ENCODE measurements at regions not wholly inside any gene's neighbourhood (a gene's known extent, or its start where the extent isn't known, plus 50 kb on each side); places are given as distances from the start of the nearest gene placed in this dataset.
A peak's percentile ranks its signal among the peaks of the same experiment; 100 is the strongest.
"Not testable (repeated sequence)": the region's sequence is repeated elsewhere in the genome, so short reads cannot be mapped to it uniquely, and the experiment has no call there.

DNA sequence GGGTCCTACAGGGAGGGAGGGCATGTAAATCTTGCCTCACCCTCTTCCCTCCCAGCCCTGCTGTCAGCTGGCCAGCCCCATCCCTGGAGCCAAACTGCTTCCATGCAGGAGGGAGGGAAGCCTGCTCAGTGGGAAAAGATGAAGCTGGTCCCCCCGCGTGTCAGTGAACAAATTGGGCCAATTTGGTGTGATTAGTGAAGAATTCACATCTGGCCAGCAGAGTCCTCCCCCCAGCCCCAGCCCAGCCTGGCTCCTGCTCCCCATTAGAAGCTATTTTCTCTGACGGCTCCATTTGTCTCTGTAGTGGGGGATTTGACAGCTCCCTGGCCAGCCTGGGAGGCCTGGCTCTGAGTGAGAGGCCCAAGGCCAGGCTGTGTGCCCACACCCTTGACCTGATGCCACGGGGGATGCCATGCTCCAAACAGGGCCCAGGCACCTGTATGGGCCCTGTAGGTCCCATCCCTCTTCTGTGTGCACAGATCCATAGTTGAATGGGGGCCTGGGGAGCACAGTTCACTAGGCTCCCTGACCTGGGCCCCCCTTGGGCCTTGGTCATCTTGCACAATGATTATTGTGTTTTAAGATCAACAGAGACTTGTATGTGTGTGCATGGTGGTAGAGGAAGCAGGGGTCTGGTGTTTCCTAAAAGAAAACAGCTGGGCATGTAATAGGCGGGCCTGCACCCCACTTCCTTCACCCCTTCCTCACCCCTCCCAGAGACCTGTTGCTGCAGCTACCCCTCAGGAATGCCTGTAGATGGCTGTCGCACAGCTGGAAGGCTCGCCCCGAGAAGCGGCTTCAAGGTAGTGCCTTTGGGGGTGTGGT is 50.7 kb upstream of the TAC4 start:
- DNase-seq, result no peak

DNA sequence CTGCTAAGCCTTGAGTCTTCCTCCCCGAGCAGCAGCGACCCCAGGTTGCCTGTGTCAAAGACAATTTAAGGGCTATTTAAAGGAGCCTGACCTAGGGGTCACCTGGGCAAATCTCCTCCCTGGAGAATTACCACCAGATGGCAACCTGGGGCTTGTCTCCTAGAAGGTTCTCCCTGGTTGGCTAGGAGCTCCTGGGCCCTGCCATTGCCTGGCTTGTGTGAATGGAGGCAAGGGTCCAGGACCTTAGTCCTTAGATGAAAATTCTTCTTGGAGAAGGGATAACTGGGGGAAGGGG is 51.3 kb upstream of the TAC4 start:
- DNase-seq, result peak; percentile 20 to 37

DNA sequence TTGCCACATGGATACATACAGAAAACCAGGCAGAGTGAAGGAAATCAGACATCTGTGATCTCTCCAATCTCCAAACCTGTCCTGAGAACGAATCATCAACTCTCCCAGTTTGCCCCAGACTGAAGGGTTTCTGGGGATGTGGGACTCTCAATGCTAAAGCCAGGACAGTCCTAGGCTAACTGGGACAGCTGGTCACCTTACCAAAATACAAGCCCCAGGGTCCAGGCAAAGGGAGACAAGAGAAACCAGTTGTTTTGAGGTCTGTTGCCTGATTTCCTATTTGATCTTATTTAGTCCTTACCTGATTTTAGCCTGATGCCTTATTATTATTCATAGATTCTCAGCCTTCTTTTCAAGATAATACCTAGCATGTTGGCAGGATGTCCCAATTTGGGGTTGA is 51.7 kb upstream of the TAC4 start:
- no peak for DNase-seq

DNA sequence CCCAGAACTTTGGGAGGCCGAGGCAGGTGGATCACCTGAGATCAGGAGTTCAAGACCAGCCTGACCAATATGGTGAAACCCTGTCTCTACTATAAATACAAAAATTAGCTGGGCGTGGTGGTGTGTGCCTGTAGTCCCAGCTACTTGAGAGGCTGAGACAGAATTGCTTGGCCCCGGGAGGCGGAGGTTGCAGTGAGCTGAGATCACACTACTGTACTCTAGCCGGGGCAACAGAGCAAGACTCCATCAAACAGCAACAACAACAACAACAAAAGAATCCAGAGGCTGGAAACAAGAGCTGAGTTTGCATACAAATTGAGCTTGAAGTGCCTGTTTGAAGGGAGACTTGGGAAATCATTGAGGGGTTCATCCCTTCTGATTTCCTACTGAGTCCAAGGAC is 52.9 kb upstream of the TAC4 start:
- not testable (repeated sequence) for DNase-seq

DNA sequence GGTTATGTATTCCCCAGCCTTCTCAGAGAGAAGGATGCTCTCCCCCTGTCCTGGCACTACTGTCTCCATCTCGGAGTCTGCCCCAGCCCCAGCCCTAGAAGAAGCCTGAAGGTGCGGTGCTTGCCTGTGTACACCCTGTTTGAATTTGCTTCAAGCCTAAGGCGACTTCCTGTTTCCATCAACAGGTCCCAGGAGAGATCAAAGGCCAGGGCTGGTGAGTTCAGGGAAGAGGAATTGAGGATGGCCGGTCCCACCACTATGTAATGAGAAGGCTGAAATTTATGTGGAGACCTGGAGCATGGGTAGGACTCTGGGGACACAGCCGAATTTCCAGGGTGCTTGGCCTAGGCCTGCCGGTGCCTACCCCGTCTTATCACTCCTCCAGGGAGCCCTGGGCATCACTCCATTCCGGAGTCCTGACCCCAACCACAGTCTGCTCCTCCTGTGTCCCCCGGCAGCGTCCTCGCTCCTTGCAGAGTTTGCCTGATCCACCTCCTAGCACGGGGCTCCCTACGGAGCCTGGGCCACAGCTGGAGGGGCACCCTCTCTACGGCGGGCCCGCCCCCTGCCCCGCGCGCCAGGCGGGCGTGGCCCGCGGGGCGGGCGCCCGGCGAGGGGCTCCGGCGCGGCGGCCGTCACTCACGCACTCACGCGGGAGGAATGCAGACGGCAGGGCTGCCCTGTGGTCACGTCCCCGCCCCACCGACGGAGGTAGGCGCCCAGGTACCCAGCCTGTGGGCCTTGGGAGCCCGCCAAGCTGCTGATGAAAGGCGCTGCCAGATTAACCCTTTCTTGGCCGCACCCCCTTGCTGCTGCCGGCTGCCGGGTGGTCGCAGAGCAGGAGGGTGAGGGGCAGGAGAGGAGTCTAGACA is 53.8 kb upstream of the TAC4 start:
- DNase-seq, result no peak

DNA sequence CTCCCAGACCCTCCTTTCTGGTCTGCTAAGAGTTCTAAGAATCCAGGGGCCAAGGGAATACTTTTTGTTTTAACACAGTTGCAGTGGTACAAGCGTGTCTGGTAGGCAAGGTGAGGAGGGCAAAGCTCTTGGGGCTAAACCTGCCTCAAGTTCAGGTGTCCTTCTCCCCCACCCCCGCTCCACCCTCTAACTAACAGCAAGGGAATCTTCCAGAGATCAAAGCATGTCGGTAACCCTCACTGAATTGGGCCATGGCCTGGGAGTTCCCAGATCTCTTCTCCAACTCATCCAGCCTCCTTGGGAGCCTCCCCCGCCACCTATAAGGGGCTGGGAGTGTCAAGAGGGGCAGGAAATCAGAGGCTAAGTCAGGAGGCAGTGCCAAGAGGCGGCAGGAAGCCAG is 55.7 kb upstream of the TAC4 start:
- DNase-seq, result no peak

DNA sequence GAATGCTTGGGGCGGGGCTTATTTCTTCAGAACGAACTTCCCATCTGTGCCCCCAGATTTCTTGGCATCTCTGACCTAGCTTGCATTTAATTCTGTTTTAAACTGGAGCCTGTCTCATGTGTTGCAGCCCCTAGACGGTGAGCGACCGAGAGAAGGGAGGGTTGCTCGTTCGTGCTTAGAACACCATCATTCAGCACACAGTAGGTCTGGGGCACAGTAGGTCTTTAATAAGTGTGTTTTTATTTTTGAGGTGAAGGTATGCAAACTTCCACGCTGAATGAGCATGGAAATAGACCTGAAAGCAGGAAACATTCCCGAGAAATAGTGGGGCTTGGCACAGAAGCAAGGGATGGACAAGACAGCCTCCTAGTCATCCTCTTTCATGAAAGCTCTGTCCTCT is 57.0 kb upstream of the TAC4 start:
- DNase-seq, result no peak

DNA sequence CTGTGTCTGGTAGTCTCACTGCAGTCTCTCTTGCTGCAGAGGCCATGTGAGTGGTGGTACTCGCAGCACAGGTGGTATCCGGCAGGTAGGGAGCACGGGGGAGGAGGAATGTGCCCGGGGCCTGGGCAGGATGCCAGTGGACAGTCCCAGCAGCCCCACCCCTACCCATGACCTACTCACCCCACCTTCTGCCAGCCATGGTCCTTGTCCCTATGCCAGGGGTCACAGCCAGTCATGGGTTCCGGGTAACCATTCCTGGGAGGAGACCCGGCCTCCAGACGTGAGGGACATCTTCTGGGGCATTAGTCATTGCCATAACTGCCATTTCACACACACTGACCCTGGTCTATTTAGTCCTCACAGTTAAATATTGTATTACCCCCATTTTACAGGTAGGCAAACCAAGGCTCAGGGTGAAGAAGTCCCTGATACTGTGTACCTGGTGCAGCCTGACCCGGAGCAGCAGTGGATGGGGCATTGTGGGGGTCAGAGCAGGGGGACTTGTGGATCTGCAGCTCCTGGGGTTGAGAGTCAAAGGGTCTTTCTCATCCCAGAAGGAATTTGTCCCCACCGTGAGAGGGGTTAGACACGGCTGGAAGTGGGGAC is 58.8 kb upstream of the TAC4 start:
- no peak for DNase-seq

DNA sequence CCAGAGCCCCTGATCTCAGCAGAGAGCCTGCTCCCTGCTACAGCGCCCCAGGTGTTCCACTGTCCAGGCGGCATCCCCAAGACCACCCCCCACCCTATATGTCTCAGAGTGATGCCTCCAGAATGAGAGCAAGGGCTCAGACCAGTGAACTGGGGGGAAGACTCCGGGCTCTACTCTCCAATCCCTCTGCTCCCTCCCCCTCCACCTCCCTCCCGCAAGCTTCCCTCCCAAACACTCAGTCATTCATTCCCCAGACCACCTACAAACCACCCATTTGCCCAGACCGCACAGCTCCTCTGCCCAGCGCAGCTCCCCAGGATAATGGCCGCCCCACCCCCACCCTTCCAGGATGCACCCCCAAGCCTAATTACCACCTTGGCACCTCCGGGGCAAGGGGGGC is 59.4 kb upstream of the TAC4 start:
- DNase-seq, result no peak

DNA sequence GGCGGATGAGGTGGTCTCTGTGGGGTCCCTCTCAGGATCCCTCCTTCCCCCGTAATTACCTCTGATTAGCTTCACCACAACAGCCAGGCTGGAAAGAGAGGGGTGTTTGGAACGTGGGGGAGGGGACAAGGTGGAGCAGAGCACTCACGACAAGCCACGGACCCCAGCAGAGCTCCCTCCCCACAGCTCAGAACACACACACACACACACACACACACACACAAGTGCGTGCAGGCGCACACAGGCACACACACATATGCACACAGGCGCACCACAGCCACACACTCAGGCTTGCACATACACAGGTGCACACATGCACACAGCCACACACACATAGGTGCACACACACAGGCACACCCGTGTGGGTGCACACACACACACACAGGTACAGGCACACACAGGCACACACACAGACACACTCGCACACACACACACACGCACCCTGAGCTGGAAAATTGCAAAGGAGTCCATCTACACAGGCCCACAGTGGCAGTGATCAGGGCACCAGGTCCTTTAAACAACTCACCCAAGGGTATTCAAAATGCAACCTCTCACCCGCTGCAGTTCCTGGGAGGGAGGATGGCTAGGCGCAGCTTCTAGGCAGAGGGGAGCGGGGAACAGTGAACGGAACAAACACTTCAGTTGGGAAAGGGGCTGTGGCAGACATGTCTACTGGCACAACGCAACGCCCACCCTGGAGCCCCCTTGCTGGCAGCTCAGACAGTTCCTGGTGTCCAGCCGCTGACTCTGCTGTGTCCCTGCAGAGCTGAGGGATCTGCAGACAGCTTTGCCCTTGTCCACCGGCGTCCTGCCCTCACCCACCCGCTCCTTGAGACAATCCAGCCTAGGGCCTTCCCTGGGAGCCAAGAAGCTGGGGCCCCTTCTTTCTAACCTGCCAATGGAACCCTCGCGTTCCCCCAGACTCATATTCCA is 59.9 kb upstream of the DLX4 start:
- no peak for DNase-seq

DNA sequence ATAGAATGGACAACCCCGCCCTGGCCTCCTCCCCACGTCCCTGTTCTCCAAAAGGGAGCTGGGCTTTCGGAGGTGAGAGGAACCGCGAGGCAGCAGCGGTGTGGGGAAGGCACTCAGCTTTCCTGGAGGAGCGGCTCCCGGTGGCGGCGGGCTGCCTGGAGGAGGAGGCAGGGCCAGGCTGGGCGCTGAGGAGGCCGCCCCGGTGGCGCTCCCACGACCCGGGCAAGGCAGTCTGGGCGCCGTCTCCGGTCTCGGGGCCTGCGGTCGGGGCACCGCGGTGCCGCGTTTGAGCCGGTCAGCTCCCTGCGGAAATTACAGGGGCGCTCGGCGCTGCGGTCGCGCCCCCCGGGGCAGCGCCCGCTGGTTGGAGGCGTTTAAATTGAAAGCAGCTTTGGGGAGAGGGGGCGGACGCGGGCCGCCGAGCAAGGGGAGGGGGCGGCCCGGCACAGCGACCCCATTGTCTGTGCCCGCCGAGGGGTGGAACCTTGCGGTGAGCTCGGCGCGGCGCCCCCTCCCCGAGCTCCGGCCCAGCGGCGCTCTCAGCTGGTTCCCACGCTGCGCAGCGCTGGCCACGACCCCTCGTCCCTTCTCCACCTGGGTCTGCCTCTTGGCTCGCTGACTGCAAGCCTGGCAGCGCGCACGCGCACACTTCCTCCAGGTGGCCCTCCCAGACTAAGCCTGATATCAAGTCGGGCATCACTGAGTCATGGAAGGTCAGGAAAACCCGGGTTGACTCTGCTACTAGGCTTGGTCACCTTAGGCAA is 58.7 kb upstream of the DLX4 start:
- DNase-seq, result no peak

DNA sequence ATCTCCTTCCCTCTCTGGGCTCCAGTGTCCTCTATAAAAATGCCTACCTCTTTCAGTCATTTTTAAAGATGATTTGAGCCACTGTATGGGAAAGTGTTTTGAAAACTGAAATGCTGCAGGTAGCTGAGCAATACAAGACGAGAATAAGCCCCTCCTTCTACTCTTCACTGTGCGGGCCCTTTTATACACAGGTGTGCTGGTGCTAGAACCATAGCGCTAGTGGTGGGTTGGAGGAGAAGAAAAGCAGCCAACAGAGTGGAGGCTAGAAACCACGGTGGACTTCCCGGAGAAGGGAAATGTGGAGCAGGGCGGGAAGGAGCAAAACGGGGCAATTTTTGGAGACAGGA is 58.2 kb upstream of the DLX4 start:
- DNase-seq, result no peak

DNA sequence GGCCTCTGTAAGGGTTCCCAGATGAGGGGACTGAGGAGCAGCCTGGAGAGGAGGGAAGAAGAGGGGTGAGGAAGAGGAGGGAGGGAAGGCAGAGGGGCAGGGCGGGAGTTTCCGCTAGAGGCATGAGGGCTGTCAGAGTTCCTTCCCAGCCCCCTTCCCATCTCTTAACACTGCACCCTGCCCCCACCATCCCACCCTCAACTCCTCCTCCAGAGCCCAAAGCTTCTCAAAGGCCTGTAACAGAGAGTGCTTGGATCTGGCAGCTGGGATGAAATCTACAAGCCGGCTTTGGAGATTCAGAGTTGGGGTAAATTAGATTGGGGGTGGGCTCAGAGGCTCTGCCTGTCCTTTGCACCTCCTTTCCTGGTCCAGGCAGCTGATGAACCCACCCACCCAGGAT is 57.3 kb upstream of the DLX4 start:
- DNase-seq, result no peak

DNA sequence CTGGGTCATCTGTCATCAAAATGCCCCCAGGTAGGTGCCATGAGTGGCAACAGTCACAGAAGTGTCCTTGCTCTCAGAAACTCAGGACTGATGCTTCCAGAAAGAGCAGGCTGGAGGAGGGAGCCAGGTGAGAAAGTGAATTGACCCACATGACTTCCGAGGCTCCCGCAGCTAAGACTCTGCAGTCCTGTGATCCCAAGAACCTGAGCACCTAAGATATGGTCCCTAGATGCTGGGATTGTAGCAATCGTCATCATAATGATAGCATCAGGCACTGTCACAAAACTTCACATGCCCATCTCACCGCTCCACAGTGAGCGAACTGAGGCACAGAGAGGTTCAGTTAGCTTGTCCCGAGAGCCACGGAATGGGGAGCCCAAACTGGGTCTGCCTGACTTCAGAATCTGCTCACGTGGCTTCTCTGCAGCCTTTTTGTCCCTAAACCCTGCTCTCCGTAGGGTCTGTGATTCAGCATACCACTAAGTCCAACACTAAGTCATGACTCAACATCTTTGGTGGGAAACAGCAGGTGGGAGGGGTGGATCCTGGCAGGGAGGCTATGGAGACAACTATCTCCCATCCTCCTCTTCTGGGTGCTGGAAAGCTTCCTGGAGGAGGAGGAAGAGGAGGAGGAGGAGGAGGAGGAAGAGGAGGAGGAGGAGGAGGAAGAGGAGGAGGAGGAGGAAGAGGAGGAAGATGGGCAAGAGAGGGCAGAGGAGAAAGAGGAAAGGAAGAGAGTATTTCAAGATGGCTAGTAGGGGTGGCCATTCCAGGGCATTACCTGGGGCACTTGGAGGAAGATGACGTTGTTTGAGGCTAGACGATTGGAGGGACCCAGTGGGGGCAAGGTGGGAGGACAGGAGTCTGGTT is 55.5 kb upstream of the DLX4 start:
- DNase-seq, result no peak

DNA sequence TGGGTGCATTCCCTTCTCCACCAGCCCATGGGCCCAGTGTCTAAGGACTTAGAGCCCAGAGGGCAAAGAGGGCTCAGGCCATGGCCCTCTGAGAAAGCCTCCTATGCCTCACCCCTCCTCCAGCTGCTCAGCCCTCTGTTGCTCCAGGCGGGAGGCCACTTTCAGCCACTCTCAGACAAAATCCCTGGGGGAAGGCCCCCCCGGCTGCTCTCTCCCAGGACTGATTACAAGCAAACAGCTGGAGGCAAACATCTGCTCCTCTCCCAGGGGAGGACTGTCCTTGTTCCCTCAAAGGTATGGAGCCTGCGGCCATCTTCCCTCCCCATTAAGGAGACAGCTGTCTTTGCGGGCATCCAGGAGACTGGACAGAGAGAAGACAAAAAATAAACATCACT is 54.9 kb upstream of the DLX4 start:
- DNase-seq, result no peak

DNA sequence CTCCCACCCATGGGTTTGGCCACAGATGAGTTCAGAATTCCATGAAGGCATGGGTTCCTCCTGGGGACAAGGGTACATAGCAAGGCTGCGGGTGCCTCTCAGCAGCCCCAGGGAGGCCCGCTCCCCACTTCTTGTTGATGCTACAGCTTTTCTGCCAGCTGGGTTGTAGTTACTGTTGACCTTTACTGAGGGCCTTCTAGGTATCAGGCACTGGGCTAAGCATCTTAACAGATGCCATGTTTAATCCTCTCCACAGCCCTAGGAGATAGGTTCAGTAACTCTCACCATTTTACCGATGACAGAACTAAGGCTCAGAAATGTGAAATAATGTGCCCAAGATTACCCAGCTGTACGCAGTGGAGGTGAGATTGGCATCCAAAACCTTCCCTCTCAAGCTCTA is 54.3 kb upstream of the DLX4 start:
- no peak for DNase-seq

DNA sequence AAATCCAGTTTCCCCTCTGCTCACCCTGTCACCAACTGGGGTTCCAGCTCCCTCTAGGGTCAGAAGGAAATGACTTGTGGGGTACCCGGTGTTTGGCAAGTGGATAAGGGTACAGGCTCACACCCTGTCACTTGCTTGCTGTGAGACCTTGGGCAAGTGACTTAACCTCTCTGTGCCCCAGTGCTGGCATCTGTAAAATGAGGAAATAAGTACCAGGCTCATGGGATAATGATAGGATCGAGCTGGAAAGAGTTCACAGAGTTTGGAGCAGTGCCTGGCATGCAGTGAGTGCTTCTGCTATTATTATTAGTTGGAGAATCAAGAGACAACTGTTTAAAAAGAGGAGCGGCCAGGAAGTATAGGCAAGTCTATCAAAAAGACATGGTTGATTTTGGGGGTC is 53.7 kb upstream of the DLX4 start:
- no peak for DNase-seq

DNA sequence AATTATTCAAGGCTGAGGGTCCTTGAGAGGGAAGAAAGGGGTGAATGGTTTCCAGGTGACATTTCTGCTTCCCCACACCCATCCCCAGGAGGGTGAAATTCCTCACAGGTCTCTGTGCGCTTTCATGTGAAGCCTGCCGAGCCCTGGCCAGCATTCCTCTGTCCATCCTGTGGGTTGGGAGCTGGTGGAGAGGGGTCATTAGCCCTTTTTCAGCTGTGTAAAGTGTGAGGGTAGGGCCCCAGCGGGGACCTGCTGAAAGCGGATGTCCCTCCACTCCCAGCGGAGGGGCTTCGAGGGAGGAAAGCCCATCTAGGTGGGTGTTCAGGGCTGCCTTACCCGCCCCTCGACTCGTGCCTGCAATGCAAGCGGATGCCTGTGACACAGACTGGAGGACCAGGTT is 53.3 kb upstream of the DLX4 start:
- no peak for DNase-seq

DNA sequence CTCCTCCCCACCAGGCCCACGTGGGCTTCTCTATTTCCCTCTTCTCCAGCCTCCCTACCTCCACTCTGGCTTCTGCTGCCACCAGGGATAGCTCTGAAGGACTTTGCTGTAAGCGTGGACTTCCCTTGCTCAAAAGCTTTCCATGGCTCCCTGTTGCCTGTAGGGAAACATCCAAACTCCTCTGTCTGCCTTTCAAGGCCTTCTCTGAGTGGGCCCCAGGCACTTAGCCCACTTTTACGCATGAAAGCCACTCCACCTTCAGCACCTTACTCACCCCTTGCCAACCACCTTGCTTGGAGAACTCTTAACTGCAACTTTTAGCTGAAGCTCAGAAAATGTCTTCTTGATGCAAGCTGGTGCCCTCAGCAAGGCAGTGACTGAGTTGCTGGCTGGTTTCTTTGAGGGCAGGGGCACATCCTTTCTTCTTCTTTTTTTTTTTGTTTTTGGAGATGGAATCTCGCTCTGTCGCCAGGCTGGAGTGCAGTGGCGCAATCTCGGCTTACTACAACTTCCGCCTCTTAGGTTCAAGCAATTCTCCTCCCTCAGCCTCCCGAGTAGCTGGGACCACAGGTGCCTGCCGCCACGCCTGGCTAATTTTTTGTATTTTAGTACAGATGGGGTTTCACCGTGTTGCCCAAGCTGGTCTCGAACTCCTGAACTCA is 52.0 kb upstream of the DLX4 start:
- peak; percentile 41 to 44 for DNase-seq

DNA sequence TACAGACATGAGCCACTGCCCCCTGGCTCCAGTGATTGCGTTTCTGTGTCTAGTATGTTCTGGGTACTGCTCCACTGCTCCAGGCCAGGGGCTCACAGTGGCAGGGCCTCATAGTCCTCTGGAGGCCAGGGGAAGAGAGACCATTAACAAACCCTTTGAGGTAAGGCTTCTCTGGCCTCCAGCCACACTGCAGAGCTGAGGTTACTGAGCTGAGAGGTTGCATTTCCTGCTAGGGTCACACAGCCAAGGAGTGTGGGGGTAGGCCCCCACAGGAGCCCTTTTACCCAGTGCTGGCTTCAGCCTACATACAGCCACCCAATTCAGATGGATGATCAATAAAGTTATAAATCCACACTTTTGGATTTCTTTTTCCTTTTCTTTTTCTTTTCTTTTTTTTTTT is 50.4 kb upstream of the DLX4 start:
- no peak for DNase-seq

Data from AML-193 (cell line).